Fibroblast of pulmonary artery (primary cell): ENCODE measurements at regions not wholly inside any gene's neighbourhood (a gene's known extent, or its start where the extent isn't known, plus 50 kb on each side); places are given as distances from the start of the nearest gene placed in this dataset.

ENCODE experiments used
- DNase-seq: peaks from one replicate; pipeline ENCODE4 v3.0.0-alpha.2; 2010; ENCODE audit warnings: low read depth
- H3K4me3 ChIP-seq: replicated peaks from 2 replicates; pipeline ENCODE4 v1.5.1; 2011; ENCODE audit warnings: low read depth, mild to moderate bottlenecking, control low read depth, low read length, moderate library complexity
- CTCF ChIP-seq: IDR thresholded peaks from 2 replicates; pipeline ENCODE4 v1.5.1; 2011; ENCODE audit warnings: mild to moderate bottlenecking, control low read depth, low read length, inconsistent platforms; ENCODE audit errors: missing control alignments

GRCh38 chr17:63125987-63126386 is 160.0 kb downstream of the TANC2 start:
- TF ChIP-seq CTCF: no peak
- no peak for DNase-seq
- no peak overlapping the region for H3K4me3 ChIP-seq

DNA sequence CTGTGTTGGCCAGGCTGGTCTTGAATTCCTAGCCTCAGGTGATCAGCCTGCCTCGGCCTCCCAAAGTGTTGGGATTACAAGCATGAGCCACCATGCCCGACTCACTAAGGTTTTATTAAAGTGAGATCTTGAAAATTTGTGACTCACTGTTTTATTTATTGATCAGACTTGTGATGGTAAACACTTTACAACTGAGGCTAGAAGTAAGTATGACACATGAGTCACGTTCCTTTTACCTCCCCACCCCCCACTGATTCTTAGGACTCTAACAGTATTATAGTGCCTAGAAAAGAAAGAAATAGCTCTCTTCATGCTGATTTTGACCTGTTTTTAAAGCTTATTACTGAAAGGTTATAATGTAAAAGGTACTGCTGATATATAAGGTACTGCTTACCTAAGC is 160.6 kb downstream of the TANC2 start:
- H3K4me3 ChIP-seq: no peak overlapping the region
- no peak for TF ChIP-seq CTCF
- no peak for DNase-seq

GRCh38 chr17:63132459-63132911 is 166.4 kb downstream of the TANC2 start:
- H3K4me3 ChIP-seq: no peak overlapping the region
- no peak for TF ChIP-seq CTCF
- DNase-seq: peak; percentile 19

GRCh38 chr17:63133491-63133890 is 167.5 kb downstream of the TANC2 start:
- H3K4me3 ChIP-seq: no peak overlapping the region

DNA sequence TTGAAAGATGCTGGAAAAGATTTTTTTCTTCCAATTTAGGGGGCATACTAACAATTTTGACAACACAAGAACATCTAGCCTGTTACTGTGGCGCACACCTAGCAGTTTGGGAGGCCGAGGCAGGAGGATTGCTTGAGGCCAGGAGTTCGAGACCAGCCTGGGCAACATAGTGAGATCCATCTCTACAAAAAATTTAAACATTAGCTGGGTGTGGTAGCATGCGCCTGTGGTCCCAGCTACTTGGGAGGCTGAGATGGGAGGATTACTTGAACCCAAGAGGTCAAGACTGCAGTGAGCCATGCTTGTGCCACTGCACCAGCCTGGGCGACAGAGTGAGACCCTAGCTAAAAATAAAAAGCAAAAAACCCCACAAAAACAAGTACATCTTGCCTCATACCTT is 168.8 kb downstream of the TANC2 start:
- no peak overlapping the region for H3K4me3 ChIP-seq
- DNase-seq: no peak
- TF ChIP-seq CTCF: no peak

More at GRCh38 chr17:63133491-63133890, 167.5 kb downstream of the TANC2 start:
- no peak for DNase-seq
- TF ChIP-seq CTCF: no peak

DNA sequence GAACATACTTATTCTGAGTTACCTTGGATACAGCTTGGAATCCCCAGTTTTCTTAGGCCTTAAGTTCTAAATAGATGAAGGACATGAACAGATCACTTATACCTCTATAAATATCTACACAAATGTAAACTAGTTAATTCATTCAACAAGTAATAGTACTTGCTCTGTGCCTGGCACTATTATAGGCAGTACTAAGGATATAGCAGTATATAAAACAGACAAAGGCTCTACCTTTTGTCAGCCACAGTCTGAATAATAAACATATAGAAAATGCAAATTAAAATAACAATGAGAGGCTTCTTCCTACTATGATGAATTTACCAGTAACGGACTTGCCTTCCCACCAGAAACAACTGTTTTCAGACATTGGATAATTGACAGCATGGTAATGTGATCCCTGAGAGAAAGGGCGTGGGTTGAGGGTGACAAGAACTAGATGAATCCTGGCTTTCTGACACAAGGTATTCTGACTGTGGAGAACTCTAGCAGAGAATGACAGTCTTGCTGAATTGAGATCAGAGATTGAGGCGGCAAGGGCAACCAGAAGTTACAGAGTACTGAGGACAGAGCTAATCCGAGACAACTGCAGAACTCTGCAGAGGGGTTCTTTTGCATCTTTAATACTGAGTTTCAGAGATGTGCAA is 170.5 kb downstream of the TANC2 start:
- TF ChIP-seq CTCF: no peak
- H3K4me3 ChIP-seq: no peak overlapping the region
- no peak for DNase-seq

DNA sequence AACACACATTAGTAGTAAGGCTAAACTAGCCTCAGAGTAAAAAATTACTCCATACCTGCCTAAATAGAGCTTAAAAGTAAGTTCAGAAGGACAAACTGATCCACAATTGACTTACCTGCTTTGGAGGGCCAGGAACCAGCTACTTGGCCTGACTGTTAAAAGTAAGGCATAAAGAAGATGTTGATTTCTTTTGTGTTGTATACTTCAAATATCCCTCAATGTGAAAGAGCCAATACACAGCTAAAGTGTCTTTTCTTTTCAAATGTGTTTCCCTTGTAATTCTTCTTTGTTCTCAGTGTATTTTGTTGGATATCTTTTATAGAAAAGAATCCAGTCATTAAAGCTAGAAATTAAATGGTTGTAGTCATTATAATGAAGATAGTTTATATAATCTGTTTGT is 171.1 kb downstream of the TANC2 start:
- H3K4me3 ChIP-seq: no peak overlapping the region
- TF ChIP-seq CTCF: no peak
- no peak for DNase-seq
